Mucosa of descending colon (tissue), 3 donors: ENCODE measurements at regions not wholly inside any gene's neighbourhood (a gene's known extent, or its start where the extent isn't known, plus 50 kb on each side); places are given as distances from the start of the nearest gene placed in this dataset.

Experiments
- ATAC-seq: fragments of 200-7000 bp; cut with Tn5 transposase; one replicate; pipeline ENCODE4 v1.9.1; 2020; ENCODE audit warnings: mild to moderate bottlenecking, moderate library complexity
- DNase-seq, 3 donors: peaks; one replicate each; pipeline ENCODE4 v3.0.0-alpha.2; 2020
- H3K36me3 ChIP-seq: fragments of 200-600 bp; one replicate; pipeline ENCODE4 v1.8.0; 2021; ENCODE audit warnings: low read depth, mild to moderate bottlenecking
- H3K4me1 ChIP-seq: fragments of 200-600 bp; one replicate; pipeline ENCODE4 v1.8.0; 2021; ENCODE audit warnings: low read depth, mild to moderate bottlenecking
- H3K4me3 ChIP-seq: fragments of 200-600 bp; one replicate; pipeline ENCODE4 v1.8.0; 2021; ENCODE audit warnings: mild to moderate bottlenecking
- H3K9me3 ChIP-seq: fragments of 200-600 bp; one replicate; pipeline ENCODE4 v1.8.0; 2021; ENCODE audit warnings: mild to moderate bottlenecking
- CTCF ChIP-seq: fragments of 200-600 bp; IDR thresholded peaks from one replicate; pipeline ENCODE4 v1.8.0; 2022; ENCODE audit warnings: antibody characterized with exemption, mild to moderate bottlenecking
- intact Hi-C, 2 donors: fragments of 100-400 bp; cut with DNase I in 1 of 2; cut with micrococcal nuclease in 1 of 2; formaldehyde crosslinking; loops; one replicate each; pipeline versions ENCODE4 v1.11.0 to v1.11.1; 2022; cut with DNase I, micrococcal nuclease
- donor health status: DM: no; HTN: no; CAD: no; lungs with moderate emphysema.
- donor health status: DM: no; HTN: no; CAD: no.
- donor health status: DM: no; HTN: yes; CAD: no.

GRCh38 chr5:6910950-6911349, 197.7 kb downstream of the TENT4A start:
- intact Hi-C loops, result no loop called here
- Histone ChIP-seq H3K4me3 (no peak overlapping the region), H3K36me3 (no peaks in the 10 kb centered on the region), H3K4me1 (no peaks in the 10 kb centered on the region), H3K9me3 (no peaks in the 10 kb centered on the region)
- ATAC-seq (no peak), DNase-seq (no peak)
- no peak for TF ChIP-seq CTCF

- no peaks in the 10 kb centered on the region for H3K4me1 ChIP-seq
- ATAC-seq (no peak), DNase-seq (no peak)
- intact Hi-C loops, result no loop called here
- no peak overlapping the region for H3K4me3 ChIP-seq
- no peaks in the 10 kb centered on the region for H3K36me3 ChIP-seq
- no peaks in the 10 kb centered on the region for H3K9me3 ChIP-seq
- TF ChIP-seq CTCF, result no peak
These were observed 201.1 kb downstream of the TENT4A start for GRCh38 chr5:6914347-6914746.

GRCh38 chr5:6915574-6915973, 202.3 kb downstream of the TENT4A start:
- TF ChIP-seq CTCF, result no peak
- Histone ChIP-seq H3K4me3 (no peak overlapping the region), H3K36me3 (no peaks in the 10 kb centered on the region), H3K4me1 (no peaks in the 10 kb centered on the region), H3K9me3 (no peaks in the 10 kb centered on the region)
- intact Hi-C loops, result no loop called here
- ATAC-seq (no peak), DNase-seq (no peak)

GRCh38 chr5:6918255-6918654, 205.0 kb downstream of the TENT4A start:
- intact Hi-C loops, result no loop called here
- Histone ChIP-seq H3K4me3 (no peak overlapping the region), H3K4me1 (no peaks in the 10 kb centered on the region), H3K9me3 (no peaks in the 10 kb centered on the region), H3K36me3 (no peaks in the 10 kb centered on the region)
- ATAC-seq, result no peak
- no peak for TF ChIP-seq CTCF
- no peak for DNase-seq

GRCh38 chr5:6920628-6921256, 207.5 kb downstream of the TENT4A start:
- H3K9me3 ChIP-seq, result no peaks in the 10 kb centered on the region
- intact Hi-C loops, result no loop called here
- H3K4me3 ChIP-seq, result no peak overlapping the region
- no peaks in the 10 kb centered on the region for H3K4me1 ChIP-seq
- H3K36me3 ChIP-seq, result no peaks in the 10 kb centered on the region
- TF ChIP-seq CTCF, result no peak
- no peak for DNase-seq
- ATAC-seq, result no peak
